Neural crest cell (in vitro differentiated cells): ENCODE measurements at regions not wholly inside any gene's neighbourhood (a gene's known extent, or its start where the extent isn't known, plus 50 kb on each side); places are given as distances from the start of the nearest gene placed in this dataset.

ENCODE experiments used
- DNase-seq: peaks from one replicate; pipeline ENCODE4 v3.0.0; 2021; ENCODE audit warnings: low read depth, mixed read lengths, low spot score
- H3K27ac Mint-ChIP-seq: one replicate; pipeline ENCODE4 v1.8.0; 2021; ENCODE audit warnings: mild to moderate bottlenecking, mixed read lengths; ENCODE audit not compliant: unreplicated experiment
- H3K27me3 Mint-ChIP-seq: 2 replicates; pipeline ENCODE4 v1.8.0; 2021; ENCODE audit warnings: low read depth, mild to moderate bottlenecking, mixed read lengths
- H3K36me3 Mint-ChIP-seq: 2 replicates; pipeline ENCODE4 v1.8.0; 2021; ENCODE audit warnings: low read depth, mild to moderate bottlenecking, mixed read lengths
- H3K4me1 Mint-ChIP-seq: 2 replicates; pipeline ENCODE4 v1.8.0; 2021; ENCODE audit warnings: mixed read lengths
- H3K4me3 Mint-ChIP-seq: one replicate; pipeline ENCODE4 v1.8.0; 2021; ENCODE audit warnings: mild to moderate bottlenecking, mixed read lengths
- H3K9me3 Mint-ChIP-seq: 2 replicates; pipeline ENCODE4 v1.8.0; 2021; ENCODE audit warnings: mixed read lengths
- TF ChIP-seq, protein P1 (sequence below): fragments of 200-600 bp; sonication (generic); conservative IDR thresholded peaks from 2 replicates; pipeline ENCODE4 v1.5.0; 2021; ENCODE audit warnings: antibody characterized with exemption, mild to moderate bottlenecking

DNA sequence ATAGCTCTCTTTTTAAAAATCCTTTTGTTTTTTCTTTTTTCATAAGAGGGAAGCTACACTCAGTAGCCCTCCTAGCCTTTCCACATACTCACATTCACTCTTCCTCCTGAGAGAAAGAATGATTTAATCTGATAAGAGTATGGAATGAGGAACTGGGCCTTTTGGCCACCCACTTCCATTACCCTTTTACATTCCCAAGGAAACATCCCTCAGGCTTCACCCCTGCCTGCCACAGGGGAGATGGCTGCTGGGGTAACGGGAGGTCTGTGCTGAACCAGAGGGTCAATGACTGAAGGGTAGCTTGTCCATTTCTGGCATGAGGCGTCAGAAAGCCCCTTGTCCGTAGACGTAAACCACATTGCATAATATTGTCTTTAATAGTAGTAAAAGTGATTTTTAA, 67.2 kb upstream of the CCSER1 start:
- H3K4me1 Mint-ChIP-seq = peaks cover 19% of the 10 kb centered on the region

DNA sequence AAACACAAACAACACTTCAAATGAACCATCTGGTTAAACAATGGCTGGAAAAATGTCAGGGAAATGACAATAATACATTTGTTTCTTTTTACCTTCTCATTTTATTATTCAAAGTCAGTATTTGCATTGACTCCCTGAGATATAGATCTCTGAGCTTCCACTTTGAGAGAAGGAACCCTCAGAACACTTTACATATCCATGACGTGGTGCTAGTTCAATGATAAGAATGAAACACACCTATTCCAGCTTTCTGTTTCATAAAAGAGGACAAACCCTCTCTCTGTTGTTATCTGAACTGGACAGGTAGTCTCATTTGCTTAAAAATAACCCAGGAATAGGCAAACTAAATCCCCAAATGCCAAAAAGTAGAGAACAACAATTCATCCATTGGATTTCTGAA, 65.3 kb upstream of the CCSER1 start:
- H3K27ac Mint-ChIP-seq = no peak overlapping the region
- no peak for DNase-seq
- H3K4me1 Mint-ChIP-seq = peaks cover 19% of the 10 kb centered on the region
- no peaks in the 10 kb centered on the region for H3K27me3 Mint-ChIP-seq
- H3K9me3 Mint-ChIP-seq = no peaks in the 10 kb centered on the region
- TF ChIP-seq, protein P1, sequence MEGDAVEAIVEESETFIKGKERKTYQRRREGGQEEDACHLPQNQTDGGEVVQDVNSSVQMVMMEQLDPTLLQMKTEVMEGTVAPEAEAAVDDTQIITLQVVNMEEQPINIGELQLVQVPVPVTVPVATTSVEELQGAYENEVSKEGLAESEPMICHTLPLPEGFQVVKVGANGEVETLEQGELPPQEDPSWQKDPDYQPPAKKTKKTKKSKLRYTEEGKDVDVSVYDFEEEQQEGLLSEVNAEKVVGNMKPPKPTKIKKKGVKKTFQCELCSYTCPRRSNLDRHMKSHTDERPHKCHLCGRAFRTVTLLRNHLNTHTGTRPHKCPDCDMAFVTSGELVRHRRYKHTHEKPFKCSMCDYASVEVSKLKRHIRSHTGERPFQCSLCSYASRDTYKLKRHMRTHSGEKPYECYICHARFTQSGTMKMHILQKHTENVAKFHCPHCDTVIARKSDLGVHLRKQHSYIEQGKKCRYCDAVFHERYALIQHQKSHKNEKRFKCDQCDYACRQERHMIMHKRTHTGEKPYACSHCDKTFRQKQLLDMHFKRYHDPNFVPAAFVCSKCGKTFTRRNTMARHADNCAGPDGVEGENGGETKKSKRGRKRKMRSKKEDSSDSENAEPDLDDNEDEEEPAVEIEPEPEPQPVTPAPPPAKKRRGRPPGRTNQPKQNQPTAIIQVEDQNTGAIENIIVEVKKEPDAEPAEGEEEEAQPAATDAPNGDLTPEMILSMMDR = no peak
- no peaks in the 10 kb centered on the region for H3K36me3 Mint-ChIP-seq
- H3K4me3 Mint-ChIP-seq = no peak overlapping the region

More for the DNA sequence above, 67.2 kb upstream of the CCSER1 start:
- TF ChIP-seq, protein P1 = no peak
- H3K4me3 Mint-ChIP-seq = no peak overlapping the region
- no peaks in the 10 kb centered on the region for H3K27me3 Mint-ChIP-seq
- H3K36me3 Mint-ChIP-seq = no peaks in the 10 kb centered on the region
- H3K27ac Mint-ChIP-seq = no peak overlapping the region
- no peak for DNase-seq
- no peaks in the 10 kb centered on the region for H3K9me3 Mint-ChIP-seq

DNA sequence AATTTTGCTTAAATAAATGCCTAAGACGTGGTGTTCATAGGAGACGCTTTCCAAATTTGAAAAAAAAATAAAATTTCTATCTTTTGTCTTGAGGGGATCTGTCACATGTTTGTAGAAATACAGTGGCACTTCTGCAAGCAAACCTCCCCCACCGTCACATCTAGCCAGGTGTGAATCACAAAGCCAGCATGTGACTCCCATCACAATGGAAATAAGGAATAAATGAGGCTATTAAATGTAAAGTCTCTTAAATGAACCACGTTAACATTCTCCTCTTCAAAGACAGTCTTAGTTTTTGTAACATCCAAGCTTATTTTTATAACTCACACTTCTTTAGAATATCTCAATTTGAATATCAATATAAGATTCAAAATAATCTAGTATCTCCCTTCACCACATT, 63.0 kb upstream of the CCSER1 start:
- Mint-ChIP-seq H3K36me3 (no peaks in the 10 kb centered on the region), H3K27me3 (no peaks in the 10 kb centered on the region), H3K4me1 (peaks cover 19% of the 10 kb centered on the region), H3K9me3 (no peaks in the 10 kb centered on the region), H3K27ac (no peak overlapping the region), H3K4me3 (no peak overlapping the region)
- TF ChIP-seq, protein P1 = no peak
- no peak for DNase-seq

DNA sequence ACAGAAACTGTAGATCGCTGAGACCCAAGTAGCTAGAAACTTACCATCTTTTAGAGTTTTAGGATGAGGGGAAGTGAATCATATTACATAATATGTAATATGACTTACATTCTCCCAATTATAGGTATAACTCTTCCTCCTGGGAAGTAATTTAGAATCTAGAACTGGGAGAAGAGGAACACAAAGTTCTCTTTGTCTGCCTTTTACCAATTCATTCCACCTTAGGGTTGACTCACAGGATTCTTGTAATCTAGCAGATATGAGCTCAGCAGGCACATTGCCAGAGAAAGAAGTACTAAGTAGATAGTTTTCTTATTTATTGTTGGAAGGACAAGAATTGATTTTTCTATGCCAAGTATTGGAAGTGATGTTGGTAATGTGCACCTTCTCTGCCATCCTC, 58.0 kb upstream of the CCSER1 start:
- TF ChIP-seq, protein P1 = no peak
- no peaks in the 10 kb centered on the region for H3K9me3 Mint-ChIP-seq
- no peaks in the 10 kb centered on the region for H3K27me3 Mint-ChIP-seq
- H3K4me3 Mint-ChIP-seq = no peak overlapping the region
- DNase-seq = no peak
- peaks cover 10% of the 10 kb centered on the region for H3K4me1 Mint-ChIP-seq
- H3K27ac Mint-ChIP-seq = no peak overlapping the region
- no peaks in the 10 kb centered on the region for H3K36me3 Mint-ChIP-seq

DNA sequence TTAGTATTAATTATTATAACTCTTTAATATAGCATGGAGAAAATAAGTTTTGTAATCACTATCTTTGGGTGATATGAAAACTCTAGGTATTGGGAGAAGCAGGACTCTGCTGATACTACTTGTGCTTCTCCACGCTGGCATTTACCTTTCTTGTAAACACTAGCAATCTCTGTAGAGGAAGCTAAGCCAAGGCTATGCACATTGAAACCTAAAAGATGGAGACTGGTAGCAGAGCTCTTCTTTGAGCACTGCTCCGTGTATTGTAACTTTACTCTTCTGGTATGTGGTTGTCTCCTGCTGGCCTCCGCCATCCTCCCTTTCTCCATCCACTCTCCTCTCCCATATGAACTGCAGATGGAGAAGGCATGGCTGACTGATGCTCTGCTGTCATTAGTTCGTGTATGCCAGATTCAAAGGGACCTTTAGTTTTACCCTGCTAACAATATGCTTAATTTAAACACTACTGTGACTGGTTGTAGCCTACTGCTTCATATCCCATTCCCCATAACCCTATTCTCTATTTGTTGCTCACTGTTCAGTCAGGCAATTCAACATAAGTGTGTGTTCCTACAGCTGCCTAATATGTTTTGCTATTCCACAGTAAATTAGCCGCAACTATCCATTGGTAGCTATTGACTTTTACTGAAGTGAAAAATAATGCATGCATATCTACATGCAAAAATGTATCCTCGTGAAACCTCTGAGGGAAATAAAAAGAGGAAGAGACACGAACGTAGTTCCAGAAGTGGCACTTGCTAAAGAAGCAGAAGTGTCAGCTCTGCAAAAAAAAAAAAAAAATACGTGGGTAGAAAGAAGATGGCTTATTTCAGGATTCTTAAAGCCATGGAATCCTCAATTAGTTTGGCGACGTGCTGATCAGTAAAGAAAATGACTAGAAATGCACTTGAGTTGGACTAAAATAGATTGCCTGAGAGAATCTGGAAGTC, 55.6 kb upstream of the CCSER1 start:
- Mint-ChIP-seq H3K9me3 (no peaks in the 10 kb centered on the region), H3K27ac (no peak overlapping the region), H3K27me3 (no peaks in the 10 kb centered on the region), H3K36me3 (no peaks in the 10 kb centered on the region), H3K4me3 (no peak overlapping the region), H3K4me1 (peaks cover 16% of the 10 kb centered on the region)
- no peak for DNase-seq
- TF ChIP-seq, protein P1 = no peak
